Ovary (tissue), 3 donors: ENCODE measurements at regions not wholly inside any gene's neighbourhood (a gene's known extent, or its start where the extent isn't known, plus 50 kb on each side); places are given as distances from the start of the nearest gene placed in this dataset.

ENCODE experiments used
- CTCF ChIP-seq, 3 donors: fragments of 450-650 bp in 2 of 3; fragments of 200-600 bp in 1 of 3; IDR thresholded peaks; one replicate each; pipeline versions ENCODE4 v1.5.1 to v1.8.0; 2016 to 2022; ENCODE audit warnings: antibody characterized with exemption in 3 of 3, mild to moderate bottlenecking in 1 of 3
- POLR2A ChIP-seq: fragments of 450-650 bp; IDR thresholded peaks from one replicate; pipeline ENCODE4 v1.6.1; 2017; ENCODE audit warnings: antibody characterized with exemption, mild to moderate bottlenecking, moderate library complexity
- donor health status: DM: no; HTN: no; CAD: no.

GRCh38 chr5:56751572-56752313, 63.6 kb upstream of the MAP3K1 start:
- TF ChIP-seq CTCF (IDR thresholded peaks at IDR 0.05) (no peak), POLR2A (no peak)
